ENCODE measurements at regions not wholly inside any gene's neighbourhood (a gene's known extent, or its start where the extent isn't known, plus 50 kb on each side); places are given as distances from the start of the nearest gene placed in this dataset.

DNA sequence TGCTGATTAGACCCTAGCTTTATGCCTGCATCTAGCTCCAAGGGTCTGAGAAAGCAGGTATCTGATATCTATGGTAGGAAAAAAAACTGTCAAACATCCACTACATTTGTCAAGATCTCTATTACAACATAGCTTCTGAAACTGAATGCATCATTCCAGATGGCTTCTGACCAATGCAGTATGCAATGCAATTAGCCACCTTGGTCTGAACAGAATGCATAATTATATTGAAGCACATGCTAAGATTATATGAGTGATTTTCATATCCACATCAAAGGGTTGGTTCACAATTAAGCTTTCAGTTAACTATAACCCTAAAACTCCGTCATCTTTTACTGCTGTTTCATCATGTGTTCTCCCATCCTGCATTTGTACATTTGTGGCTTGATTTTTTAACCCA is 271.4 kb downstream of the POLR1F start:
- TF ChIP-seq, protein P1, sequence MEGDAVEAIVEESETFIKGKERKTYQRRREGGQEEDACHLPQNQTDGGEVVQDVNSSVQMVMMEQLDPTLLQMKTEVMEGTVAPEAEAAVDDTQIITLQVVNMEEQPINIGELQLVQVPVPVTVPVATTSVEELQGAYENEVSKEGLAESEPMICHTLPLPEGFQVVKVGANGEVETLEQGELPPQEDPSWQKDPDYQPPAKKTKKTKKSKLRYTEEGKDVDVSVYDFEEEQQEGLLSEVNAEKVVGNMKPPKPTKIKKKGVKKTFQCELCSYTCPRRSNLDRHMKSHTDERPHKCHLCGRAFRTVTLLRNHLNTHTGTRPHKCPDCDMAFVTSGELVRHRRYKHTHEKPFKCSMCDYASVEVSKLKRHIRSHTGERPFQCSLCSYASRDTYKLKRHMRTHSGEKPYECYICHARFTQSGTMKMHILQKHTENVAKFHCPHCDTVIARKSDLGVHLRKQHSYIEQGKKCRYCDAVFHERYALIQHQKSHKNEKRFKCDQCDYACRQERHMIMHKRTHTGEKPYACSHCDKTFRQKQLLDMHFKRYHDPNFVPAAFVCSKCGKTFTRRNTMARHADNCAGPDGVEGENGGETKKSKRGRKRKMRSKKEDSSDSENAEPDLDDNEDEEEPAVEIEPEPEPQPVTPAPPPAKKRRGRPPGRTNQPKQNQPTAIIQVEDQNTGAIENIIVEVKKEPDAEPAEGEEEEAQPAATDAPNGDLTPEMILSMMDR (IDR thresholded peaks at IDR 0.05): no peak
- no peak for TF ChIP-seq MXI1 (IDR thresholded peaks at IDR 0.05; ENCODE audit: low read depth, low read length)
- TF ChIP-seq NRF1 (IDR thresholded peaks at IDR 0.05; ENCODE audit: low read depth, low read length): no peak
